GM12878 (cell line): ENCODE measurements at regions not wholly inside any gene's neighbourhood (a gene's known extent, or its start where the extent isn't known, plus 50 kb on each side); places are given as distances from the start of the nearest gene placed in this dataset.

Source experiments
- ATAC-seq: fragments of 200-7000 bp; cut with Tn5 transposase; 3 replicates; pipeline ENCODE4 v1.9.1; 2020; ENCODE audit warnings: mild to moderate bottlenecking, moderate library complexity
- BruUV-seq: library from RNA; stranded (reverse); fragments of 400-500 nt; replicated peaks from 2 replicates; lab custom pipeline; 2021; lab: Mats Ljungman, UMichigan
- CTCF ChIA-PET: fragments of 300-600 bp; sonication (Branson Sonifier 250); formaldehyde crosslinking; extraction: SDS; loops from one replicate; lab custom pipeline; 2021; ENCODE audit warnings: inconsistent platforms; lab: Yijun Ruan, JAX
- POLR2A ChIA-PET: fragments of 350-600 bp; formaldehyde crosslinking; extraction: SDS; loops from one replicate; lab custom pipeline; 2021; ENCODE audit warnings: inconsistent platforms; lab: Charles Lee
- RAD21 ChIA-PET: fragments of 300-600 bp; sonication (Branson Sonifier 250); formaldehyde crosslinking; loops from one replicate; lab custom pipeline; 2023; ENCODE audit warnings: antibody characterized with exemption; ENCODE audit not compliant: unreplicated experiment; lab: Charles Lee
- SMC1A ChIA-PET: fragments of 300-600 bp; sonication (Branson Sonifier 250); formaldehyde crosslinking; loops from one replicate; lab custom pipeline; 2023; ENCODE audit not compliant: unreplicated experiment, uncharacterized antibody; lab: Charles Lee
- DNase-seq: peaks from one replicate; pipeline ENCODE4 v3.0.0-alpha.2; 2011; ENCODE audit warnings: low read depth, low spot score
- FAIRE-seq: peaks from 3 replicates; lab custom pipeline; 2011; peaks lifted over from hg19 to GRCh38; lab: Jason Lieb, UNC
- H2AFZ ChIP-seq: 2 replicates; pipeline ENCODE4 v1.6.0; 2011; ENCODE audit warnings: low read depth, low read length, control low read depth; ENCODE audit not compliant: control insufficient read depth
- H3K27ac ChIP-seq: 2 replicates; pipeline ENCODE4 v1.5.1; 2011; ENCODE audit warnings: control low read depth; ENCODE audit not compliant: control insufficient read depth, insufficient read depth
- H3K27me3 ChIP-seq, 2 experiments: replicated peaks in 1 of 2; 2 replicates each; pipeline versions ENCODE4 v1.6.0 to v1.6.1; 2011; ENCODE audit warnings: low read length in 1 of 2; ENCODE audit not compliant: control insufficient read depth in 2 of 2, insufficient read depth in 2 of 2
- H3K36me3 ChIP-seq, 2 experiments: 2 replicates each; pipeline ENCODE4 v1.5.1; 2011; ENCODE audit warnings: low read length in 1 of 2; ENCODE audit not compliant: control insufficient read depth in 2 of 2, insufficient read depth in 2 of 2
- H3K4me1 ChIP-seq: 2 replicates; pipeline ENCODE4 v1.6.1; 2011; ENCODE audit warnings: mild to moderate bottlenecking, low read length, moderate library complexity, mixed read lengths; ENCODE audit not compliant: control insufficient read depth, insufficient read depth
- H3K4me2 ChIP-seq: 2 replicates; pipeline ENCODE4 v1.6.0; 2011; ENCODE audit warnings: control low read depth; ENCODE audit not compliant: control insufficient read depth, insufficient read depth
- H3K4me3 ChIP-seq: fragments of 200-600 bp; sonication (generic); 2 replicates; pipeline ENCODE4 v1.5.1; 2016
- H3K79me2 ChIP-seq: 2 replicates; pipeline ENCODE4 v1.6.0; 2011; ENCODE audit warnings: low read length; ENCODE audit not compliant: control insufficient read depth, insufficient read depth
- H3K9ac ChIP-seq: 2 replicates; pipeline ENCODE4 v1.8.0; 2011; ENCODE audit warnings: low read length, control low read depth, mixed read lengths; ENCODE audit not compliant: control insufficient read depth, insufficient read depth
- H3K9me3 ChIP-seq: replicated peaks from 3 replicates; pipeline ENCODE4 v1.5.1; 2011; ENCODE audit warnings: mild to moderate bottlenecking, low read length; ENCODE audit not compliant: control insufficient read depth, insufficient read depth
- H4K20me1 ChIP-seq: 2 replicates; pipeline ENCODE4 v1.6.0; 2011; ENCODE audit not compliant: control insufficient read depth, insufficient read depth
- ESRRA ChIP-seq: IDR thresholded peaks from 2 replicates; pipeline ENCODE4 v1.6.1; 2012; ENCODE audit warnings: mild to moderate bottlenecking, low read length, improper control_type of control experiment
- IKZF2 ChIP-seq, 2 experiments: fragments of 450-650 bp; IDR thresholded peaks; 2 replicates each; pipeline ENCODE4 v1.6.1; 2017; ENCODE audit warnings: mild to moderate bottlenecking in 2 of 2, moderate library complexity in 2 of 2
- MXI1 ChIP-seq: fragments of 150-350 bp; IDR thresholded peaks from 2 replicates; pipeline ENCODE4 v1.6.1; 2011; ENCODE audit warnings: low read depth, mild to moderate bottlenecking, inconsistent platforms, low read length, improper control_type of control experiment
- PAX5 ChIP-seq: IDR thresholded peaks from 2 replicates; pipeline ENCODE4 v1.6.1; 2011; ENCODE audit warnings: low read depth, low read length, borderline replicate concordance
- WGBS: methylation state at CpG from one replicate; pipeline ENCODE4 v1.1.6; 2016; ENCODE audit warnings: low lambda C conversion rate; ENCODE audit not compliant: insufficient replicate concordance, insufficient coverage; ENCODE audit errors: missing lambda C conversion rate; 5-methylcytosine and 5-hydroxymethylcytosine counted together
- in situ Hi-C: fragments of 300-500 bp; cut with MboI; formaldehyde crosslinking; loops from 9 replicates; pipeline ENCODE4 v1.14.3; 2018; ENCODE audit warnings: mixed read lengths
- intact Hi-C: fragments of 100-400 bp; cut with micrococcal nuclease; formaldehyde crosslinking; loops from one replicate; pipeline ENCODE4 v1.14.2; 2022; ENCODE audit not compliant: unreplicated experiment
- TF ChIP-seq, protein P1 (sequence below): fragments of 150-350 bp; IDR thresholded peaks from 2 replicates; pipeline ENCODE4 v1.6.1; 2016; ENCODE audit warnings: low read depth, low read length
- TF ChIP-seq, protein P2 (sequence below): fragments of 450-650 bp; IDR thresholded peaks from 2 replicates; pipeline ENCODE4 v1.6.1; 2017; ENCODE audit warnings: borderline replicate concordance
- TF ChIP-seq, protein P3 (sequence below): IDR thresholded peaks from 2 replicates; pipeline ENCODE4 v1.6.1; 2011; ENCODE audit warnings: low read depth, low read length, improper control_type of control experiment, borderline replicate concordance
- TF ChIP-seq, protein P4 (sequence below): IDR thresholded peaks from 2 replicates; pipeline ENCODE4 v1.6.1; 2012; ENCODE audit warnings: improper control_type of control experiment, low read depth, low read length; ENCODE audit not compliant: insufficient replicate concordance

DNA sequence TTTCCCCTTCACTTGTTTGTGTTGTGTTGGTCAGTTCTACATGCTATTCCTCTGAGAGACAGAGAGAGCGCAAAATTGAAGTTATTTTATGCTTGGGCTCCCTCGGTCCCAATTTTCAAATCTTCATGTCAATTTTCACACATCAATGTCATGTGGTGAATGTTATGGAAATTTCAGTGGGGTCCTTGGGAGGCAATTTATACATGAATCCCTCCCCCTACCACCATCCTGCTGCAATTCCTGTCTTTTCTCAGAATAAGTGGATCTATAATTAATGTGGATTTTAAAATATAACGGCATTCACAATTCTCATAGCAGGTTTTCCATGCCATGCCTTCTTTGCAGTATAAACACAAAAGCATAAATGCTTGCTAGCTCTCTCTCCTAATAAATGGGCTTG is 499.9 kb downstream of the MCTP2 start:
- ChIA-PET POLR2A (no interaction called here), CTCF (no interaction called here), SMC1A (no interaction called here), RAD21 (no interaction called here)
- no peaks in the 10 kb centered on the region for H3K9me3 ChIP-seq
- no peak overlapping the region for H3K4me2 ChIP-seq
- WGBS, result 2% methylated on average over 3 of the region's 3 CpGs
- no peak overlapping the region for H2AFZ ChIP-seq
- H3K4me1 ChIP-seq, result no peaks in the 10 kb centered on the region
- no peak overlapping the region for H3K27ac ChIP-seq
- H4K20me1 ChIP-seq, result no peaks in the 10 kb centered on the region
- BruUV-seq, result no TSS peak
- DNase-seq (no peak), ATAC-seq (no peak), FAIRE-seq (no peak)
- H3K4me3 ChIP-seq, result no peak overlapping the region
- TF ChIP-seq, protein P1, sequence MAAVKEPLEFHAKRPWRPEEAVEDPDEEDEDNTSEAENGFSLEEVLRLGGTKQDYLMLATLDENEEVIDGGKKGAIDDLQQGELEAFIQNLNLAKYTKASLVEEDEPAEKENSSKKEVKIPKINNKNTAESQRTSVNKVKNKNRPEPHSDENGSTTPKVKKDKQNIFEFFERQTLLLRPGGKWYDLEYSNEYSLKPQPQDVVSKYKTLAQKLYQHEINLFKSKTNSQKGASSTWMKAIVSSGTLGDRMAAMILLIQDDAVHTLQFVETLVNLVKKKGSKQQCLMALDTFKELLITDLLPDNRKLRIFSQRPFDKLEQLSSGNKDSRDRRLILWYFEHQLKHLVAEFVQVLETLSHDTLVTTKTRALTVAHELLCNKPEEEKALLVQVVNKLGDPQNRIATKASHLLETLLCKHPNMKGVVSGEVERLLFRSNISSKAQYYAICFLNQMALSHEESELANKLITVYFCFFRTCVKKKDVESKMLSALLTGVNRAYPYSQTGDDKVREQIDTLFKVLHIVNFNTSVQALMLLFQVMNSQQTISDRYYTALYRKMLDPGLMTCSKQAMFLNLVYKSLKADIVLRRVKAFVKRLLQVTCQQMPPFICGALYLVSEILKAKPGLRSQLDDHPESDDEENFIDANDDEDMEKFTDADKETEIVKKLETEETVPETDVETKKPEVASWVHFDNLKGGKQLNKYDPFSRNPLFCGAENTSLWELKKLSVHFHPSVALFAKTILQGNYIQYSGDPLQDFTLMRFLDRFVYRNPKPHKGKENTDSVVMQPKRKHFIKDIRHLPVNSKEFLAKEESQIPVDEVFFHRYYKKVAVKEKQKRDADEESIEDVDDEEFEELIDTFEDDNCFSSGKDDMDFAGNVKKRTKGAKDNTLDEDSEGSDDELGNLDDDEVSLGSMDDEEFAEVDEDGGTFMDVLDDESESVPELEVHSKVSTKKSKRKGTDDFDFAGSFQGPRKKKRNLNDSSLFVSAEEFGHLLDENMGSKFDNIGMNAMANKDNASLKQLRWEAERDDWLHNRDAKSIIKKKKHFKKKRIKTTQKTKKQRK, result no peak
- TF ChIP-seq, protein P2, sequence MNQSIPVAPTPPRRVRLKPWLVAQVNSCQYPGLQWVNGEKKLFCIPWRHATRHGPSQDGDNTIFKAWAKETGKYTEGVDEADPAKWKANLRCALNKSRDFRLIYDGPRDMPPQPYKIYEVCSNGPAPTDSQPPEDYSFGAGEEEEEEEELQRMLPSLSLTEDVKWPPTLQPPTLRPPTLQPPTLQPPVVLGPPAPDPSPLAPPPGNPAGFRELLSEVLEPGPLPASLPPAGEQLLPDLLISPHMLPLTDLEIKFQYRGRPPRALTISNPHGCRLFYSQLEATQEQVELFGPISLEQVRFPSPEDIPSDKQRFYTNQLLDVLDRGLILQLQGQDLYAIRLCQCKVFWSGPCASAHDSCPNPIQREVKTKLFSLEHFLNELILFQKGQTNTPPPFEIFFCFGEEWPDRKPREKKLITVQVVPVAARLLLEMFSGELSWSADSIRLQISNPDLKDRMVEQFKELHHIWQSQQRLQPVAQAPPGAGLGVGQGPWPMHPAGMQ, result no peak
- TF ChIP-seq MXI1 (no peak), IKZF2 (IDR thresholded peaks at IDR 0.05) (no peak), PAX5 (no peak), ESRRA (no peak)
- TF ChIP-seq, protein P3, sequence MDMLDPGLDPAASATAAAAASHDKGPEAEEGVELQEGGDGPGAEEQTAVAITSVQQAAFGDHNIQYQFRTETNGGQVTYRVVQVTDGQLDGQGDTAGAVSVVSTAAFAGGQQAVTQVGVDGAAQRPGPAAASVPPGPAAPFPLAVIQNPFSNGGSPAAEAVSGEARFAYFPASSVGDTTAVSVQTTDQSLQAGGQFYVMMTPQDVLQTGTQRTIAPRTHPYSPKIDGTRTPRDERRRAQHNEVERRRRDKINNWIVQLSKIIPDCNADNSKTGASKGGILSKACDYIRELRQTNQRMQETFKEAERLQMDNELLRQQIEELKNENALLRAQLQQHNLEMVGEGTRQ, result no peak
- TF ChIP-seq, protein P4, sequence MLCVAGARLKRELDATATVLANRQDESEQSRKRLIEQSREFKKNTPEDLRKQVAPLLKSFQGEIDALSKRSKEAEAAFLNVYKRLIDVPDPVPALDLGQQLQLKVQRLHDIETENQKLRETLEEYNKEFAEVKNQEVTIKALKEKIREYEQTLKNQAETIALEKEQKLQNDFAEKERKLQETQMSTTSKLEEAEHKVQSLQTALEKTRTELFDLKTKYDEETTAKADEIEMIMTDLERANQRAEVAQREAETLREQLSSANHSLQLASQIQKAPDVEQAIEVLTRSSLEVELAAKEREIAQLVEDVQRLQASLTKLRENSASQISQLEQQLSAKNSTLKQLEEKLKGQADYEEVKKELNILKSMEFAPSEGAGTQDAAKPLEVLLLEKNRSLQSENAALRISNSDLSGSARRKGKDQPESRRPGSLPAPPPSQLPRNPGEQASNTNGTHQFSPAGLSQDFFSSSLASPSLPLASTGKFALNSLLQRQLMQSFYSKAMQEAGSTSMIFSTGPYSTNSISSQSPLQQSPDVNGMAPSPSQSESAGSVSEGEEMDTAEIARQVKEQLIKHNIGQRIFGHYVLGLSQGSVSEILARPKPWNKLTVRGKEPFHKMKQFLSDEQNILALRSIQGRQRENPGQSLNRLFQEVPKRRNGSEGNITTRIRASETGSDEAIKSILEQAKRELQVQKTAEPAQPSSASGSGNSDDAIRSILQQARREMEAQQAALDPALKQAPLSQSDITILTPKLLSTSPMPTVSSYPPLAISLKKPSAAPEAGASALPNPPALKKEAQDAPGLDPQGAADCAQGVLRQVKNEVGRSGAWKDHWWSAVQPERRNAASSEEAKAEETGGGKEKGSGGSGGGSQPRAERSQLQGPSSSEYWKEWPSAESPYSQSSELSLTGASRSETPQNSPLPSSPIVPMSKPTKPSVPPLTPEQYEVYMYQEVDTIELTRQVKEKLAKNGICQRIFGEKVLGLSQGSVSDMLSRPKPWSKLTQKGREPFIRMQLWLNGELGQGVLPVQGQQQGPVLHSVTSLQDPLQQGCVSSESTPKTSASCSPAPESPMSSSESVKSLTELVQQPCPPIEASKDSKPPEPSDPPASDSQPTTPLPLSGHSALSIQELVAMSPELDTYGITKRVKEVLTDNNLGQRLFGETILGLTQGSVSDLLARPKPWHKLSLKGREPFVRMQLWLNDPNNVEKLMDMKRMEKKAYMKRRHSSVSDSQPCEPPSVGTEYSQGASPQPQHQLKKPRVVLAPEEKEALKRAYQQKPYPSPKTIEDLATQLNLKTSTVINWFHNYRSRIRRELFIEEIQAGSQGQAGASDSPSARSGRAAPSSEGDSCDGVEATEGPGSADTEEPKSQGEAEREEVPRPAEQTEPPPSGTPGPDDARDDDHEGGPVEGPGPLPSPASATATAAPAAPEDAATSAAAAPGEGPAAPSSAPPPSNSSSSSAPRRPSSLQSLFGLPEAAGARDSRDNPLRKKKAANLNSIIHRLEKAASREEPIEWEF, result no peak
- no peaks in the 10 kb centered on the region for H3K79me2 ChIP-seq
- no peaks in the 10 kb centered on the region for H3K27me3 ChIP-seq
- H3K9ac ChIP-seq, result no peak overlapping the region
- in situ Hi-C loops (no loop called here), intact Hi-C loops (no loop called here)
- no peaks in the 10 kb centered on the region for H3K36me3 ChIP-seq
